Suprapubic skin (tissue), 4 donors: ENCODE measurements at regions not wholly inside any gene's neighbourhood (a gene's known extent, or its start where the extent isn't known, plus 50 kb on each side); places are given as distances from the start of the nearest gene placed in this dataset.

Experiments
- CTCF ChIP-seq, 2 donors: fragments of 200-600 bp in 1 of 2; fragments of 450-650 bp in 1 of 2; sonication (generic) in 1 of 2; IDR thresholded peaks; one replicate each; pipeline ENCODE4 v1.5.1; 2016 to 2019; ENCODE audit warnings: antibody characterized with exemption in 2 of 2, mild to moderate bottlenecking in 1 of 2, moderate library complexity in 1 of 2
- EP300 ChIP-seq: sonication (generic); formaldehyde crosslinking; IDR thresholded peaks from one replicate; pipeline ENCODE4 v1.6.1; 2017; ENCODE audit warnings: antibody characterized with exemption
- POLR2A ChIP-seq, 2 donors: fragments of 450-650 bp; IDR thresholded peaks; one replicate each; pipeline ENCODE4 v1.6.1; 2017; ENCODE audit warnings: antibody characterized with exemption in 2 of 2, mild to moderate bottlenecking in 2 of 2, moderate library complexity in 2 of 2
- POLR2AphosphoS5 ChIP-seq, 3 donors: sonication (generic); formaldehyde crosslinking; IDR thresholded peaks; one replicate each; pipeline ENCODE4 v1.6.1; 2017; ENCODE audit warnings: antibody characterized with exemption in 3 of 3

DNA sequence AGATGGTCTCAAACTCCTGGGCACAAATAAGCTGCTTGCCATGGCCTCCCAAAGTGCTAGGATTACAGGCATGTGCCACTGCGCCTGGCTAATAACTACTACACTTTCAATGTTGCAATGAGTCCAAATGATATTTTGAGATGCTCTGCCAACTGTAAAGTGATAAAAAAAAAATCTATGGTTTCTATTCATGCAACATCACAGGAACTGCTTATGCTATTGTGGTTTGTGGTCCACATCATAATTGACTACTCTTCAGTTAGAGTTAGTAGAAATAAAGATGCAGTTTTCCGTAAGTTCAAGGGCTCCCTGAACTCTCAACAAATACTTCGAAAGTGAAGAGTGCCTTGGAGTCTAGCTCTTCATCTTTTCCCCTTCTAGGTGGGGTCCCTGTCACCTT, 239.4 kb downstream of the C12orf75 start:
- TF ChIP-seq POLR2A (IDR thresholded peaks at IDR 0.05) (no peak), CTCF (IDR thresholded peaks at IDR 0.05) (no peak), POLR2AphosphoS5 (IDR thresholded peaks at IDR 0.05) (no peak), EP300 (no peak)
